Large intestine (tissue), 3 donors: ENCODE measurements at regions not wholly inside any gene's neighbourhood (a gene's known extent, or its start where the extent isn't known, plus 50 kb on each side); places are given as distances from the start of the nearest gene placed in this dataset.

Source experiments
- DNase-seq, 2 donors: peaks; one replicate each; pipeline versions ENCODE4 v3.0.0 to v3.0.0-alpha.2; 2013
- H3K27ac ChIP-seq: one replicate; pipeline ENCODE4 v1.5.1; 2013; ENCODE audit warnings: low read length
- H3K27me3 ChIP-seq: 2 replicates; pipeline ENCODE4 v1.6.1; 2013; ENCODE audit warnings: low read length; ENCODE audit not compliant: control insufficient read depth, insufficient read depth
- H3K36me3 ChIP-seq: 2 replicates; pipeline ENCODE4 v1.6.1; 2013; ENCODE audit warnings: low read length; ENCODE audit not compliant: control insufficient read depth, insufficient read depth
- H3K4me1 ChIP-seq: one replicate; pipeline ENCODE4 v1.6.1; 2013; ENCODE audit warnings: low read length; ENCODE audit not compliant: control insufficient read depth, insufficient read depth
- H3K4me3 ChIP-seq: one replicate; pipeline ENCODE4 v1.5.1; 2013; ENCODE audit warnings: low read length
- H3K9me3 ChIP-seq: one replicate; pipeline ENCODE4 v1.6.1; 2013; ENCODE audit warnings: mild to moderate bottlenecking, low read depth, low read length, moderate library complexity; ENCODE audit not compliant: control insufficient read depth
- WGBS: methylation state at CpG from one replicate; pipeline ENCODE4 v1.1.5; 2013; ENCODE audit warnings: low lambda C conversion rate; ENCODE audit not compliant: insufficient coverage; 5-methylcytosine and 5-hydroxymethylcytosine counted together

- Histone ChIP-seq H3K27me3 (peaks cover 8% of the 10 kb centered on the region), H3K4me1 (peaks cover 3% of the 10 kb centered on the region), H3K36me3 (no peaks in the 10 kb centered on the region), H3K4me3 (no peak overlapping the region), H3K27ac (no peak overlapping the region), H3K9me3 (no peaks in the 10 kb centered on the region)
- no CpG with 5 or more reads among the region's 10 CpGs for WGBS
- DNase-seq, result peak in 1 of 2 donors; percentile 71
Measured at GRCh38 chr15:31465083-31465955, 138.7 kb downstream of the KLF13 start.

- H3K9me3 ChIP-seq, result no peaks in the 10 kb centered on the region
- no peaks in the 10 kb centered on the region for H3K36me3 ChIP-seq
- DNase-seq, result no peak
- peaks cover 3% of the 10 kb centered on the region for H3K27me3 ChIP-seq
- H3K4me3 ChIP-seq, result no peak overlapping the region
- H3K27ac ChIP-seq, result no peak overlapping the region
- no CpG with 5 or more reads among the region's 7 CpGs for WGBS
- H3K4me1 ChIP-seq, result peaks cover 3% of the 10 kb centered on the region
Measured at GRCh38 chr15:31467361-31467760, 140.7 kb downstream of the KLF13 start.

- no peak for DNase-seq
- no peak overlapping the region for H3K4me3 ChIP-seq
Measured at GRCh38 chr15:31468911-31469785, 142.5 kb downstream of the KLF13 start.

GRCh38 chr15:31469786-31470525 is 143.3 kb downstream of the KLF13 start:
- Histone ChIP-seq H3K4me1 (peaks cover 5% of the 10 kb centered on the region), H3K27me3 (peaks cover 3% of the 10 kb centered on the region), H3K4me3 (no peak overlapping the region), H3K27ac (no peak overlapping the region), H3K9me3 (no peaks in the 10 kb centered on the region), H3K36me3 (no peaks in the 10 kb centered on the region)
- no CpG with 5 or more reads among the region's 6 CpGs for WGBS
- no peak for DNase-seq

More at GRCh38 chr15:31468911-31469785, 142.5 kb downstream of the KLF13 start:
- peaks cover 3% of the 10 kb centered on the region for H3K27me3 ChIP-seq
- no CpG with 5 or more reads among the region's 24 CpGs for WGBS
- no peaks in the 10 kb centered on the region for H3K36me3 ChIP-seq
- H3K9me3 ChIP-seq, result no peaks in the 10 kb centered on the region
- H3K4me1 ChIP-seq, result peaks cover 5% of the 10 kb centered on the region
- no peak overlapping the region for H3K27ac ChIP-seq

GRCh38 chr15:31470756-31471155 is 144.1 kb downstream of the KLF13 start:
- DNase-seq, result no peak

GRCh38 chr15:31471731-31472430 is 145.2 kb downstream of the KLF13 start:
- no peaks in the 10 kb centered on the region for H3K9me3 ChIP-seq
- H3K4me1 ChIP-seq, result peaks cover 2% of the 10 kb centered on the region
- H3K4me3 ChIP-seq, result no peak overlapping the region
- WGBS, result 80% methylated on average over 1 of the region's 7 CpGs
- no peak for DNase-seq
- H3K27ac ChIP-seq, result no peak overlapping the region
- peaks cover 3% of the 10 kb centered on the region for H3K27me3 ChIP-seq
- no peaks in the 10 kb centered on the region for H3K36me3 ChIP-seq

More at GRCh38 chr15:31470756-31471155, 144.1 kb downstream of the KLF13 start:
- peaks cover 3% of the 10 kb centered on the region for H3K27me3 ChIP-seq
- no peaks in the 10 kb centered on the region for H3K36me3 ChIP-seq
- no CpG with 5 or more reads among the region's 2 CpGs for WGBS
- H3K4me1 ChIP-seq, result peaks cover 2% of the 10 kb centered on the region
- H3K4me3 ChIP-seq, result no peak overlapping the region
- H3K27ac ChIP-seq, result no peak overlapping the region
- no peaks in the 10 kb centered on the region for H3K9me3 ChIP-seq

GRCh38 chr15:31472636-31473384 is 146.2 kb downstream of the KLF13 start:
- Histone ChIP-seq H3K4me1 (peaks cover 2% of the 10 kb centered on the region), H3K36me3 (no peaks in the 10 kb centered on the region), H3K4me3 (no peak overlapping the region), H3K27me3 (peaks cover 3% of the 10 kb centered on the region), H3K27ac (no peak overlapping the region), H3K9me3 (no peaks in the 10 kb centered on the region)
- peak in 1 of 2 donors; percentile 58 for DNase-seq
- no CpG with 5 or more reads among the region's 8 CpGs for WGBS

GRCh38 chr15:31473385-31474058 is 146.9 kb downstream of the KLF13 start:
- Histone ChIP-seq H3K27me3 (peaks cover 3% of the 10 kb centered on the region), H3K4me3 (no peak overlapping the region), H3K36me3 (no peaks in the 10 kb centered on the region), H3K27ac (no peak overlapping the region), H3K9me3 (no peaks in the 10 kb centered on the region), H3K4me1 (peaks cover 2% of the 10 kb centered on the region)
- no peak for DNase-seq
- WGBS, result 100% methylated on average over 1 of the region's 6 CpGs
